Skeletal muscle cell (primary cell): ENCODE measurements at regions not wholly inside any gene's neighbourhood (a gene's known extent, or its start where the extent isn't known, plus 50 kb on each side); places are given as distances from the start of the nearest gene placed in this dataset.

Source experiments
- DNase-seq: peaks from one replicate; pipeline ENCODE4 v3.0.0-alpha.2; 2010; ENCODE audit warnings: low read depth
- H3K4me3 ChIP-seq: 2 replicates; pipeline ENCODE4 v1.5.1; 2011; ENCODE audit warnings: low read depth, mild to moderate bottlenecking, control low read depth, low read length, moderate library complexity

- H3K4me3 ChIP-seq: peak overlapping the region; percentile 45
- no peak for DNase-seq
Observed at GRCh38 chrX:134171661-134172587, 65.1 kb upstream of the CCDC160 start.

DNA sequence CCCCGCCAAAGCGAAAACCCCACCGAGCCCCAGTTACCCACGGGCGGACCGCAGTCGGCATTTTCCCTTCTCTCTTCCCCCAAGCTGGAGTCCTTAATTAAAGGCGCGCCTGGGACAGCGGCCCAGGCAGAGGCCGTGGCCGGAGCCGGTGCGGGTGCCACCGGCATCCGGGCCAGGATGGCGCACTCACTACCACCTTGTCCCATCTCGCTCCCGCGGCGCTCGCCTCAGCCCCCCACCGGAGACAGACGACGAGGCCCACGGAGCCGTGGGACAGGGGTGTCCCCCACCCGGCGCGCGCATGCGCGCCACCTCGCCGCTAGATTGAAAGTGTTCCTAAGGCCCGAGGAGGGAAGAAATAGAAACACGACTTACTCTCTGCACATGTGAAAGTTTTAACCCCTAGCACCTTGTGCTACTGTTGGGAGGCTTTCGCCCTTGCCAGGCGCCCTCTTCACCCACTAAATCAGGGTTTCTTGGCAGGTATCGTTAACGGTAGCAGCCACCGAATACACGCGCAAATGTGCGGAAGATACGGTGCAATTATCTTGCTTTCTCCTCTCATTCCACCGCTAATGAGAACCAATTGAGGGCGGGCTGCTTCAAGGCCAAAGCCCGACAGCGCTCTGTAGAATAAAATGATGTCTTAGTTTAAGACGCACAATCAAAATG is 64.3 kb upstream of the CCDC160 start:
- DNase-seq: no peak
- peak overlapping the region; percentile 45 for H3K4me3 ChIP-seq

GRCh38 chrX:134173541-134174272 is 63.3 kb upstream of the CCDC160 start:
- no peak for DNase-seq
- no peak overlapping the region for H3K4me3 ChIP-seq

DNA sequence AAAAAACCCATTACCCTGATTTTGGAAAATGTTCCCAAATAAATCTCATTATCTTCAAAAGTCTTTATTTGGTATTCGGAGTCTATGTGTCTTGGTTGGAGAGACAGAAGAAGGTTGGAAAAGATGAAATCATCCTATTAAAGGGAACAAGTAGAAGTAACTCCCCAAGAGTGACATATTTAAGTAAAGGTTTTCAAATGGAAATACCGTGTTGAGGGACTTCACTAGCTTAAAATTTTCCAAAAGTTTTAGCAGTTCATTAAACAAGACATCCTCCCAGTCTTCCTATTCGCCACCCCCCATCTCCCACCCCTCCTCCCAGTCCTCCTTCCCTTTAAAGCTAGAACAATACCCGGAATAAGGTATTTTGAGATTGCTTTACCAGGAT is 62.7 kb upstream of the CCDC160 start:
- no peak overlapping the region for H3K4me3 ChIP-seq
- no peak for DNase-seq

DNA sequence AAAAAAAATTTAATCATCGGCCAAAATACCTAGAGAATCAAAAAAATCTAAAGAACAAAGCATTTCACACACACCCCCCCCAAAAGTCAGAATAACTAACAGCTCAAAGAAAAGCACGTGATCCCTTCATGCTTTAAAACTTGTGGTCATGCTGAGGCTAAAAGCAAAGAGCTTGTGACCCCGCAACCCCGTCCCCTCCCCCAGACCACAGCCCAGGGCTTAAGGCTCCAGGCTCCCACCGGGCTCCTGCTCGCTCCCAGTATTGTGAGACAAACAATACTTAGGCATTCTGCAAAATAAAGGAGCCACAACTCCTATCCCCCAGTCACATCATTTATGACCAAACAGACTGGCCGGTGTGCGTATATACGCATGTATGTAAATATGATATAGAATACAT is 62.1 kb upstream of the CCDC160 start:
- DNase-seq: no peak
- H3K4me3 ChIP-seq: no peak overlapping the region

DNA sequence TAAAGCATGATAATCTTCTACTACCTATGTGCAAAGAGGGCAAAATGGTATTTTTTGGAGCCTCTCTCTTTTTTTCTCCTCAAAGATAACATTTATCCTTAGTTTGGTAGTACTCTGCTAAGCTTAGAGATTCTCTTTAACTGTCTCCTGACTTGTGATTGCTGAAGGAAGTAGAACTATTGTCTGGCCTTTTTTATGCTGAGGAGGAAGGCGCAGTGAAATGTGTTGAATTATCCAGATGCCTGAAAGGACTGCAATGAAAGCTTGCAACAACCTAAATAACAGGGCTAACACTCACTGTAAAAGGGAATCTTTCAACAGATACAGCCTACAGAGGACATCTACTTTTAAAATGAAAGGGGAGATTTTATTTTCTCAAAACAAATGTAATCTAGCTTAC is 59.5 kb upstream of the CCDC160 start:
- DNase-seq: no peak
- no peak overlapping the region for H3K4me3 ChIP-seq

- no peak overlapping the region for H3K4me3 ChIP-seq
- no peak for DNase-seq
Observed at GRCh38 chrX:134180601-134181274, 56.2 kb upstream of the CCDC160 start.

- H3K4me3 ChIP-seq: no peak overlapping the region
- DNase-seq: no peak
Observed at GRCh38 chrX:134181275-134181660, 55.7 kb upstream of the CCDC160 start.

DNA sequence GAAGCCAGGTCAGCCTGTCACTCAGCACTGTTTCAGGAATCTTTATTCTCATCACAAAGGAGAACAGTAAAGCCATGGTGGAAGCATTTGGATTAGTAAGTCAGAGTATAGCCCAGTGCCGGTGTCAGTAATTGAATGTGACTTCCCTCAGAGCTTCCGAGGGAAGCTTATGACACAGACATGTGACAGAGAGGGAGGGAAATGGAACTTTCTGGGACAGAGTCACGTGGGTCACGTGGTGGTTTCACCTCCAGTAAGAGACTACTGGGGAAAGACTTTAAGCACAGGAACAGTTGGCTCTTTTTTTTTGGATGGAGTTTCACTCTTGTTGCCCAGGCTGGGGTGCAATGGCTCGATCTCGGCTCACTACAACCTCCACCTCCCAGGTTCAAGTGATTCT is 53.3 kb upstream of the CCDC160 start:
- DNase-seq: no peak
- H3K4me3 ChIP-seq: no peak overlapping the region

DNA sequence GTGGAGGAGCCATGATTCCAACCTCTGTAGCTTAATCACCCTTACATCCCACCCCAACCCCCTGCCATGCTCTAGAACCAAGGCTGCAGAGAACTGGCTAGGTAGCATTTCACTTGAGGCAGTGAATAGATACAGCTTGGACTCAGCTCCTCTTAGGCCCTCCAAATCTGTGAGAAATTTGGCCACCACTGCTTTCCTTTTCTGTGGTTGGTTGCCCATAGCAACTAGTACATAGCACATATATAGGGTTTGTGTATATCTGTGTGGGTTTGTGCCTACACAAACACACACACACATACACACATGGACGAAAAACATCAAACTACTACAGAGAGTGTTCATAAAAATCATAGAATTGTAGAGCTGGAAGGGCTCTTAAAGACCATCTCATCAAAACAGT is 52.0 kb upstream of the CCDC160 start:
- no peak for DNase-seq
- H3K4me3 ChIP-seq: no peak overlapping the region

- no peak overlapping the region for H3K4me3 ChIP-seq
- DNase-seq: no peak
Observed at GRCh38 chrX:134186362-134187121, 50.4 kb upstream of the CCDC160 start.
